Stromal cell of bone marrow (primary cell): ENCODE measurements at regions not wholly inside any gene's neighbourhood (a gene's known extent, or its start where the extent isn't known, plus 50 kb on each side); places are given as distances from the start of the nearest gene placed in this dataset.
"Not testable (repeated sequence)": the region's sequence is repeated elsewhere in the genome, so short reads cannot be mapped to it uniquely, and the experiment has no call there.

Source experiments
- DNase-seq: peaks from one replicate; pipeline ENCODE4 v3.0.0-alpha.2; 2012; ENCODE audit warnings: low read depth

- DNase-seq: not testable (repeated sequence)
These were observed 122.5 kb upstream of the FBXO28 start for GRCh38 chr1:223991297-223991857.

DNA sequence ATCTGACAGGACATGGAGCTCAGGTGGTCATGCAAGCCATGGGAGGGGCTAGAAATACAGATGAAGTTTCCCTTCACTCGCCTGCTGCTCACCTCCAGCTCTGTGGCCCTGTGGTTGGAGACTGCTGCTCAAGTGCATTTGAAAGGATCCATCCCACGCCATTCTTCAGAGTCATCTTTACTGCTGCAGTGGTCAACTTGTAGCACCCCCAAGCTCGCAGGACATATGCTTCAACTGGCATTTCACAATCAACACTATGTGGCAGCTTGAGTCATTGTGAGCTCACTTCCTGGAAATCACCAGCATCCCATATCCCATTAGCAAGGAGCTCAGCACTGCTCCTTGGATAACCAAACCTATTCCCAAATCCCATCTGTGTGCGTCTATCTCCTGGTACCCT, 116.2 kb upstream of the TP53BP2 start:
- peak; percentile 35 for DNase-seq

- not testable (repeated sequence) for DNase-seq
These were observed 107.1 kb upstream of the TP53BP2 start for GRCh38 chr1:223952801-223953200.

- not testable (repeated sequence) for DNase-seq
These were observed 105.8 kb upstream of the TP53BP2 start for GRCh38 chr1:223951551-223951950.

DNA sequence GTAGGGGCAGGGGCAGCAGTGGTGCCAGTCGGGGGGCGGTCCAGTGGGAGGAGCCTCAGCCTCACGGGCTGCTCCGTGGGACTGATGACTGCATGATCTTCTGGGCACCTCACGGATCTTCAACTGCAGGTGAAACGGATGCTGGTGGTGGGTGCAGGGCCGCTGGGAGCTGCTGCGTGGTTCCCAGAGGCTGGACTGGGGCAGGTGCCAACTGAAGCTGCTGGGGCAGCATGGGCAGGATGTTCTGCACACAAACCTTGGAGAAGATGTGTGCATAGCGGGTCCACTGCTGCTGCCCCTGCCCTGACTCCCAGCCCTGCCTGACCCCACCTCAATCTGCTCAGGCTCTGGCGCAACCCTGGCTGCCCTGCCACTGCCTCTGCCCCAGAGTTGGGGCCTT, 104.2 kb upstream of the TP53BP2 start:
- DNase-seq: not testable (repeated sequence)

- DNase-seq: not testable (repeated sequence)
These were observed 102.3 kb upstream of the TP53BP2 start for GRCh38 chr1:223948041-223948440.

DNA sequence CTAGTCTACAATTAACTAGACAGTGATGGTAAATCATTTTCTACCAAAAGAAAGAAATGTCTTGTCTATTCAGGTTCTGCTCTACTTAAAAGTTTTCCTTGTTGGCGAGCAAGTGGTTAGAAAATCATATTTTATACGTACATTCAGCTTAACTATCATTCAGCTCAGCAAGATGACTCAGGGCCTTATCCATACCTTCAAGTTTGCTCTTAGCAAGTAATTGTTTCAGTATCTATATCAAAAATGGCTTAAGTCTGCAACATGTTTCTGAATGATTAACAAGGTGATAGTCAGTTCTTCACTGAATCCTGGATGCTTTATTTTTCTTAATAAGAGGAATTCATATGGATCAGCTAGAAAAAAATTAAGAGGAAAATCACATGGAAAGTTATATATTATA, 90.8 kb upstream of the TP53BP2 start:
- not testable (repeated sequence) for DNase-seq

GRCh38 chr1:223931476-223931875, 85.7 kb upstream of the TP53BP2 start:
- DNase-seq: not testable (repeated sequence)

GRCh38 chr1:223920805-223921204, 75.1 kb upstream of the TP53BP2 start:
- DNase-seq: not testable (repeated sequence)

DNA sequence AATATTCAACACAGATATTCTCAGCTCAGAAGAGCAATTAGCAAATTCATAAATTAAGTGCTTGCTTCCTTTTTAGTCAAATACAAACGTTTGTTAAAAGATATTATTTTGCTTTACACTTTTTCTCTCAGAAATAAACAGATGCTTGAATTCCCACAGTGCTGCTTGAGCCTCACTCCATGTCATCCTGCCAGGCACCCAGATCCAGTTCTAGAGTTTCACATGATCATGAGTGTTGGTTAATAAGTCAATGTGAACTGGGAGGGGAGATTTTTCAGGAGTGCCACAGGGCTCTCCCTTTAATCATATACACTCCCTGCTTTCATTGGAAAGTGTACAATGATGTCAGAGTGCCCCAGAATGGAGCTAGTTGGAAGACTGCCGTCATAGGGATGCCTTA, 69.7 kb upstream of the TP53BP2 start:
- not testable (repeated sequence) for DNase-seq

DNA sequence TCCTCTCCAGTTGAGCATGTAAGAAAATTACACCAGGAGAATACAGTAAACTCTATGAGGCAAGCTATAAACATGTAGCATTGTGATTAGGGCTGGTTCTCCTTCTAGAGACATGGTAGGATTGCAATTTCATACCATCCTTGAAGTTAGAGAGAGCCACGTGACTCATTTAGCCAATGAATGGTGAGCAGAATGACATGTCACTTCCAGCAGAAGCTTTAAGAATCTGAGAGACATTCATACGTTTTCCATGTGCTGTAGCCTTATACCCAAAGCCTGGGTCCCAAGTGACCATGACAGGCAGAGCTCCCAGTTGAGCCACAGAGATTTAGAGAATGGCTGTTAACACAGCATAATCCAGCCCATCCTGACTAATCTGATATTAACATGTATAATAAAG, 68.0 kb upstream of the TP53BP2 start:
- DNase-seq: not testable (repeated sequence)

- DNase-seq: not testable (repeated sequence)
These were observed 62.3 kb upstream of the TP53BP2 start for GRCh38 chr1:223907943-223908587.

DNA sequence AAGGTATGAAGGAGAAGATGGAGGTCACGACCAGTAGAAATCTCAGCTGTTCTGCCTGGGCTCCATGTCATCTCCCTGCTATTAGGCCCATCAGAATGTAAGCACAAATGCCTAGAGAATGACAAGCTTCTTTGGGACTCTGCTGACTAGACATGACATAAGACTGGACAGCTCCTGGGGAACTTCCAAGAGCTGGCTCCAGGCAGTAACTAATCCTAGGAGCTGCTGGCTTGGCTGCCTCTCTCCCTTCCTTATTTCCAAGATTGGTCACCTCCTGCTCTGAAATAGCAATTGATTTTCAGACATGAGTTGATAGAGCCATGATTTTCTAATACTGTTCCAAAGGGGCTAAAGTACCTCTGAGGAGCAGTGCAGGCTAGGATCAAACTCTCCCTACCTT, 57.5 kb upstream of the TP53BP2 start:
- DNase-seq: not testable (repeated sequence)

DNA sequence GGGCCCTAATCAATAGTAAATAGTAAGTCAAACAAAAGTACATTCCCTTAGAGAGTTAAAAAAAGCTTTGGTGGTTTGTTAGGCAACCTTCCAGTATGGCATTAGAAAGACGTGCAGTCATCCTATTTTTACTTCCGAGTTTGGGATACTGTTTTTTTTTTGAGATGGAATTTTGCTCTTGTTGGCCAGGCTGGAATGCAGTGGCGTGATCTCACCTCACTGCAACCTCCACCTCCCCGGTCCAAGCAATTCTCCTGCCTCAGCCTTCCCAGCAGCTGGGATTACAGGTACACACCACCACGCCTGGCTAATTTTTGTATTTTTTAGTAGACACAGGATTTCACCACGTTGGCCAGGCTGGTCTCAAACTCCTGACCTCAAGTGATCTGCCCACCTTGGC, 54.0 kb upstream of the TP53BP2 start:
- DNase-seq: not testable (repeated sequence)

DNA sequence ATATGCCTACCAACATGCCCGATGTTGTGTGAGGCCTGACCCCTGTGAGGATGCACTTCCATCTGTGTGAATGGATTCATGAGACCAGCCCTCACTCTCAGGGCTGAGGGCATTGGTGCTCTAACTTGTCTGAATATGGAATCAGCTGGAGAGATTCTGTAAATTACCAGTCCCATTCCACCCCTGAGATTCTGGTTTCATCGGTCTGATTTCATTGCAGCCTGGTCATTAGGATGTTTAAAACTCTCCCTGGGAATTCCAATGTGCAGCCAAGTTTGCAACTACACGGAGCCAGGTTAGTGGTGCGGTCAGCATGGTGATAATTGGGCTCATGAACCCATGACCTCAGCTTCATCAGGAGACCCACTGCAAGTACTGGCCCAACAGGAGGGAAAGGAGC, 51.4 kb upstream of the TP53BP2 start:
- DNase-seq: not testable (repeated sequence)

GRCh38 chr1:223895950-223896349, 50.2 kb upstream of the TP53BP2 start:
- DNase-seq: not testable (repeated sequence)
